Stimulated activated CD8-positive, alpha-beta memory T cell treated with anti-CD3 and anti-CD28 coated beads, Interleukin-12 subunit alpha, Interleukin-12 subunit beta, amount 100 ng/mL, for 1 hour (primary cell): ENCODE measurements at regions not wholly inside any gene's neighbourhood (a gene's known extent, or its start where the extent isn't known, plus 50 kb on each side); places are given as distances from the start of the nearest gene placed in this dataset.

Experiments
- DNase-seq: peaks from one replicate; pipeline ENCODE4 v3.0.0-alpha.2; 2020; ENCODE audit warnings: low read depth

GRCh38 chr1:58911841-58912499 is 128.1 kb upstream of the JUN start:
- no peak for DNase-seq

DNA sequence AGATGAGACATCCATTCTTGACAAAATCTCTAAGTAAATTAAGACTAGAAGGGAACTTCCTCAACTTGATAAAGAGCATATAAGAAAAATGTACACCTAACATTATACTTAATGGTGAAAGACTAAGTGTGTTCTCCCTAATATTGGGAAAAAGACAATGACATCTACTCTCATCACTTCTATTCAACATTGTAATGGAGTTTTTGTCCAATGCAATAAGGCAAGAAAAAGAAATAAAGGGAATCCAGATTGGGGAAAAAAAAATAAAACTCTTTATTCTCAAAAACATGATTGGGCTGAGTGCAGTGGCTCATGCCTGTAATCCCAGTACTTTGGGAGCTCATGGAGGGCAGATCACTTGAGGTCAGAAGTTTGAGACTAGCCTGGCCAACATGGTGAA is 131.1 kb upstream of the JUN start:
- no peak for DNase-seq

GRCh38 chr1:58917436-58917835 is 133.6 kb upstream of the JUN start:
- DNase-seq, result no peak

GRCh38 chr1:58919226-58919958 is 135.5 kb upstream of the JUN start:
- no peak for DNase-seq

GRCh38 chr1:58919959-58920321 is 136.1 kb upstream of the JUN start:
- DNase-seq, result no peak

DNA sequence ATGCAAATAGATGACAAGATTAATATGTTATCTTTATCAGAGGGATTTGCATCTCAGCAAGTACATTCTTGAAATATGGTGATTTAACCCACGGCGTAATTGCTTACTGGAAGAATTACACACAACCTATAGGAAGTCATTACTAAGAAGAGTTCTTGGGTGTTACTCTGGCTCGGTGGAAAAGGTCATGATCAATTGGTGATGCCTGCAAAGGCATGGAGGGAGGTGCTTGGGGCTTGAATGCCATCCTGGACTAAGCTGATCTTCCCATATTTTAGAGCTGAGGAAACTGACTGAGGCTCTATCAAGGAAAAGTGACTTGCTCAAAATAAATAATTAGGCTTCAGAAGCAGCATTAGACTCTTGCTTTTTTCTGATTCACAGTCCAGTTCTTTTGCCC is 137.5 kb upstream of the JUN start:
- no peak for DNase-seq

DNA sequence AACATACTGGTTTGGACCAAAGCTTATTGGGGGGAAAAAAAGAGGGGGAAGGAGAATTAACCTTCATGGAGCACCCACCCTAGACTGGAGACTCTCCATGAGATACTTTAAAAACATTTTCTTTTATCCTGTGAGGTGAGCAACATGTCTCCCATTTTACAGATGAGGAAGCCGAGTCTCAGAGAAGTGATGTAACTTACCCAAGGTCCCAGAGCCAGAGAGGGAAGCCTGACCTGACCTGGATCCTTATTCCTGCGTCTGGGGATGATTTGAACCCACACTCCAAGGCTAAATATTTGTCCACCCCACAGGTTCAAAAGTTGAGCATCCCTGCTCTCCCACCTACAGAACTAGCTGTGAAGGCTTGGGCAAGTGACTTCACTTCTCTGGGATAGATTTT is 137.9 kb upstream of the JUN start:
- no peak for DNase-seq

- DNase-seq, result no peak
These were observed 138.6 kb upstream of the JUN start for GRCh38 chr1:58922302-58923089.

DNA sequence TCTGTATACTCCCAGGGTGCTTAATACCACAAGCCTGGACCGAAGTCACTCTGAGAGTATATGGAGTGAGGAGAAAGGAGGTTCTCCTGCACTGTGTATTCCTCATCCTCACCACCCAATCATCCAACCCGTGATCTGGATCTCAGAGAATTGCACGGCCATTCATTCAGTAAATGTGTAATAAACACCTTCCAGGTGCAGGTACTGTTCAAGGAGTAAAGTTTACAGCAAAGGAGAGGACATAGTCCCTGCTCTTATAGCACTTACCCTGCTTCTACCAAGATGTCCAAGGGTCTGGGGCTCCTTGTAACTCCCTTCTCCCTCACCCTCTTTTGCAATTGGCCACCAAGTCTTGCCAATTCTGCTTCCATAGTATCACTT is 139.2 kb upstream of the JUN start:
- no peak for DNase-seq

DNA sequence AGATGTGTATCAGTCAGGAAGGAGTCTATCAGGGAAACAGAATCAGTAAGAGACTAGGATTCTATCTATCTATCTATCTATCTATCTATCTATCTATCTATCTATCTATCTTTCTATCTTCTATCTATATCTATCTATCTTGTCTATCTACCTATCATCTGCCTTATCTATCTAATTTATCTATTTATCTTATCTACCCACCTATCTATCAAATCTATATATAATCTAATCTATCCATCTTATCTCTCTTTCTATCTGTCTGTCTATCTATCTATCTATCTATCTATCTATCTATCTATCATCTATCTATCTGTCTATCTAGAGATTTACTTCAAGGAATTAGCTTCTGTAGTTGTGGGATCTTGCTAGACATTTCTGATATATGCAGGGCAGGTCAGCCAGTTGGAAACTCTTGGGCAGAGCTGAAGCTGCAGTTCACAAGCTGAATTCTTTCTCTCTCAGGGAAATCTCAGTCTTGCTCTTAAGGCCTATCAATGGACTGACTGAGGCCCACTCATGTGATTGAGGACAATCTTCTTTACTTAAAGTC is 140.2 kb upstream of the JUN start:
- DNase-seq, result no peak

- DNase-seq, result no peak
These were observed 141.0 kb upstream of the JUN start for GRCh38 chr1:58924821-58925220.

- DNase-seq, result no peak
These were observed 141.4 kb upstream of the JUN start for GRCh38 chr1:58925247-58925646.

DNA sequence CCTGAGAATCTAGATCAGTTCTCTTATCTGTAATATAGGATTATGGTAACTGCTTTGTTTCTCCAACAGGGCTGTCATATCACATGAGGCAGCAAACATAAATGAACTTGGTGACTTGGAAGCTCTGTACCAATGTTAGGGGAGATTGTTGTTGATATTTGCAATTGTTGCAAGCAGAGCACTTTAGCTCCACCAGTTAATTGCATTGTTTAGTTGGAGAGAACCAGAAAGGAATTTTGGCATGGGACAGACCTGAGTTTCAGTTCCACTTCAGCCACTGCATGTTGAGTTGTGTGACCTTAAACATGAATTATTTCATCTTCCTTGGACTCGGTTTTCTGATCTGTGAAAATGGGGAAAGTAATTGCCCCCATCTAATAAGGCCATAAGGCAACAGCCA is 142.3 kb upstream of the JUN start:
- DNase-seq, result no peak

GRCh38 chr1:58927041-58927721 is 143.3 kb upstream of the JUN start:
- DNase-seq, result no peak

DNA sequence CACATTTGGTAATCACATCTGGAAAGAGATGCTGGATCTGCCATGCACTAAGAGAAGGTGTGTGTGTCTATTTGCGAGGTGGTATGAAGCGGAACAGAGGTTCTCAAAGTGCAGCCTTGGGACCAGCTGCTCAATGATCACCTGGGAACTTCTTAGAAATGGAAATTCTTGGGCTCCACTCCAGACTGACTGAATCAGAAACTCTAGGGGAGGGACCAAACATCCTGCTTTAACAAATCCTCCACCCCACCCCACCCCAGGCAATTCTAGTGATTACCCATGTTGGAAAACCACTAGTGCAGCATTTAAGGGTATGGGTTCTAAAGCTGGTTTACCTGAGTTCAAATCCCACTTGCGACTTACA is 143.9 kb upstream of the JUN start:
- no peak for DNase-seq

GRCh38 chr1:58928514-58928913 is 144.7 kb upstream of the JUN start:
- DNase-seq, result no peak

GRCh38 chr1:58929671-58930325 is 146.0 kb upstream of the JUN start:
- DNase-seq, result peak; percentile 20

- DNase-seq, result no peak
These were observed 147.2 kb upstream of the JUN start for GRCh38 chr1:58931024-58931423.

- no peak for DNase-seq
These were observed 147.9 kb upstream of the JUN start for GRCh38 chr1:58931756-58932155.

DNA sequence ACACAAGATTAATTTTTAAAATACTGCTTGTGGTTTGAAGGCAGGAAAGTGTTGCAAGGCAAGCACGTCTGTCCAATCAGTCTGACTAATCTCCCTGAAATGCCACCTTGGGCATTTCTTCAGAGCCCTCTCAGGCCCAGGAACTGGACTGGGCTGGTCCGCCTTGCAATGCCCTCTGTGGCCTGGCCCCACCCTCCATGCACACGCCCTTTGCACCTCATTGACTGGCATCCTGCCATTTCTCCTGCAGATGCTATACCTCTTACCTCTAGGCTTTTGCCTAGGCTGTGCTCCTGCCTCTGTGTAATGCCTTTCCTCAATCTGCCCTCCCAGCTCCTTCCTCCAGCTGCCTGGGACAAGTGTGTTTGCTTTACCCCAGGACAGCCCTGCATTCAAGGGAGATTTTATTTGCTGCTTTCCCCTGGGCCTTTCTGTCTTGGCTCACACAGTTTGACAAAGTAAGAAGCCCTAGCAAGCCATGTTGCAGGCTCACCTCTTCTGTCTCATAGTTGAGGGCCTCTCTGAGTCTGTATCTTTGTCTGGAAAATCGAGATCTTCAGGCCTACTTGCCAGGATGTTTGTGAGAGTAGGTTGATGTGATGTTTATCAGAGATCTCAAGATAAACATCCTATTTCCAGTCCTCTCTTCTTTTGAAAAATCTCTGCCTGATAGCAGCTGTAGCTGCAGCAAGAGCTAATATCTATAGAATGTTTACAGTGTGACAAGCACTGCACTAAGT is 149.2 kb upstream of the JUN start:
- no peak for DNase-seq

GRCh38 chr1:58933599-58933926 is 149.7 kb upstream of the JUN start:
- DNase-seq, result no peak
